Urothelium cell line (cell line): ENCODE measurements at regions not wholly inside any gene's neighbourhood (a gene's known extent, or its start where the extent isn't known, plus 50 kb on each side); places are given as distances from the start of the nearest gene placed in this dataset.
"Not testable (repeated sequence)": the region's sequence is repeated elsewhere in the genome, so short reads cannot be mapped to it uniquely, and the experiment has no call there.

Source experiments
- DNase-seq: peaks from one replicate; pipeline ENCODE4 v3.0.0; 2011; ENCODE audit warnings: low spot score, mixed read lengths
- FAIRE-seq: peaks from 2 replicates; lab custom pipeline; 2011; peaks lifted over from hg19 to GRCh38; lab: Jason Lieb, UNC

DNA sequence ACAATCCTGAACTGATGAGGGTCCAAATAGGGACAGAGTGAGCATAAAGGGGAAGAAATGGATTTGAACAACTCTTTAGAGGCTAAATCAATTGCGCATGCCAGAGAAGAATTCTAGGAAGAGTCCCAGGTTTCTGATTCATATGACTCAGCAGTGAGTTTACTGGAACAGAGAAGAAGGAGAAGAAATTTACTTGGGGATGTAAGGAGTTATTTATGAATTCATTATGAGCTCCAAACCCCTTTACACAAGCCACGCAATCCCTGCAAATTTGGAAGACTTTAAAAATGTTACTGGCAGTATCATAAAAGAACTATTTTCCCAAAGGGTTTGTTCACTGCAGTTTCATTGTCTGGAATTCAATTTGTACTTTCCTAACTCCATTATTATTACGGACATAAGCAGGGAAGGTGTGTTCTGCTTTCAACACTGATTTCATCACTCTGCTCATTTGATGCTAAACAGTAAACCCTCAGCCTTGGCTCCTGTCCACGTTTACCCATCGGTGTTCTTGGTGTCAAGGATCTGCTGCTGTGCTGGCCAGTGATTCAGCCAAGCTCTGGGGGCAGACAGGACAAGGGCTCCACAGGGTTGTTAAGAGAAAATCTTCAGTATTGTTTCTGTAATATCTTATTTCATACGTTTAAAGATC lies 273.7 kb downstream of the HNRNPD start:
- DNase-seq (no peak), FAIRE-seq (no peak)

- DNase-seq (no peak), FAIRE-seq (no peak)
Observed at GRCh38 chr4:82097504-82097903, 276.3 kb downstream of the HNRNPD start.

DNA sequence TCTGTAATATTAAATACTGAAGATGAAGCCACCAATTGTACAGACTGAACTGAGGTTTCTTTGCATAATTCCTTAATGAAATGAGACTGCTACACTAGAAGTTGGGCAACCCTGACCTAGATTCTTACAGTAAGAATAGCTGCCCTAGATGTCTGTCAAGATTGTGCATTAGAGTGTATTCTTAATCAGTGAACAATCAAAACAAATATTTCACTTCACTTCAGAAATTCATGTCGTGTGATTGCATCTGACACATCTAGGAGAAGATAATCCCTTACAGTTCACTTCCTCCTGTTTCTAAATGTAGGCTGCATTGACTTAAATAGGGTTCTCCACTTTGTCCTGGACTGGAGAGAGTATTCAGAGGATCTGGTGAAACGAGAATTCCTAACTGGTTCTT lies 283.1 kb downstream of the HNRNPD start:
- DNase-seq = no peak
- no peak for FAIRE-seq

DNA sequence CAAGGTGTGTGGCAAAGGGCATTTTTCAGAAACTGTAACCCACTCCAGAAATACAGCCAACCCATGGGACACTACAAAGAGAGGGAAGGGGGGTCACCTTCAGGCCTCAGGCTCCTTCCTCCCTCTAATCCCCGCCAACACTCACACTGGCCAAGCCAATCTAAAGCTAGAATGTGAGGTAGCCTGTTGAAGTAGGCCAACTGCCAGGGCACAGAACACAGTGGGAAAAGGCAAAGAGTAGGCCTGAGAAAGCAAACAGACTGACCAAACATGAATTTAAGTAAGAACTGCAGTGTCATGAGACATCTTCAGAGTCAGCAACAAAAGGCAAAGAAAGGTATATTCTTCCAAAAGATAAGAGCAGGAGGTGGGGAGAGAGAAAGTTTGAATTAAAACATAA lies 289.0 kb downstream of the HNRNPD start:
- FAIRE-seq (no peak), DNase-seq (no peak)

DNA sequence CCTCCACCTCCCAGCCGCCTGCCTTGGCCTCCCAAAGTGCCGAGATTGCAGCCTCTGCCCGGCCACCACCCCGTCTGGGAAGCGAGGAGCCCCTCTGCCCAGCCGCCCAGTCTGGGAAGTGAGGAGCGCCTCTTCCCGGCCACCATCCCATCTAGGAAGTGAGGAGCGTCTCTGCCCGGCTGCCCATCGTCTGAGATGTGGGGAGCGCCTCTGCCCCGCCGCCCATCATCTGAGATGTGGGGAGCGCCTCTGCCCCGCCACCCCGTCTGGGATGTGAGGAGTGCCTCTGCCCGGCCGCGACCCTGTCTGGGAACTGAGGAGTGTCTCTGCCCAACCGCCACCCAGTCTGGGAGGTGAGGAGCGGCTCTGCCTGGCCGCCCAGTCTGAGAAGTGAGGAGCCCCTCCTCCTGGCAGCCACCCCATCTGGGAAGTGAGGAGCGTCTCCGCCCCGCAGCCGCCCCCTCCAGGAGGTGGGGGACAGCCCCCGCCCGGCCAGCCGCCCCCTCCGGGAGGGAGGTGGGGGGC lies 296.3 kb downstream of the HNRNPD start:
- DNase-seq, FAIRE-seq: not testable (repeated sequence)

DNA sequence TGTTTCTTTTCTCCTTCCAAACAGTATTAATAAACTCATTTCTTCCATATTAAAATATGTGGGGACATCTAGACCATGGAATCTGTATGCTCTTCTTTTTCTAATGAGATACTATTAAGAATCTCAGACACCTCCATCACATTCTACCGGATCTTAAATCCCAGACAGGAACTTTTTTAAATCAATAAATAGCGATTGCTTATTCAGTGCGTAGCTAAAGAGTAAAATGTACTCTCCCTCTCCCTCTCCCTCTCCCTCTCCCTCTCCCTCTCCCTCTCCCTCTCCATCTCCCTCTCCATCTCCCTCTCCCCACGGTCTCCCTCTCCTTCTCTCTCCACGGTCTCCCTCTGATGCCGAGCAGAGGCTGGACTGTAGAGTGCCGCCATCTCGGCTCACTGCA lies 297.0 kb downstream of the HNRNPD start:
- DNase-seq = no peak
- FAIRE-seq = no peak

DNA sequence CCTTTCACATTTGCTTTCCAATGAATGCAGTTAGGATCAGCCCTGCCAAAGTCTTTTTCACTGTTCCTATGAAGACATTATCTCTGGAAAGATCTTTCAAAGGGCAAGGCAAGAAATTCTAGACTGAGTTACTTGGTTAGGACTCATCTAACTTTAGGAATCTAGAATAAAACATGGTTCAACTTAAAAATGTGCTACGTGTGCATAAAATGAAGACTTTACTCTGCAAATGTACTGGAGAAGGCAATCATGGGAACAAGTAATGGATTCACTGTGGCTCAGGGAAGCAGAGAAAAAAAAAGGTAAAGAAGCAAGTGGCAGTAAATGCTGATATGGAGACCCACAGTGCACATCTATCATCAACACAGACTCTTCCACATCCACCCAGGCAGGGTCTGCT lies 297.4 kb downstream of the HNRNPD start:
- FAIRE-seq (no peak), DNase-seq (no peak)

- no peak for FAIRE-seq
Observed at GRCh38 chr4:82071951-82072350, 301.8 kb downstream of the HNRNPD start.

DNA sequence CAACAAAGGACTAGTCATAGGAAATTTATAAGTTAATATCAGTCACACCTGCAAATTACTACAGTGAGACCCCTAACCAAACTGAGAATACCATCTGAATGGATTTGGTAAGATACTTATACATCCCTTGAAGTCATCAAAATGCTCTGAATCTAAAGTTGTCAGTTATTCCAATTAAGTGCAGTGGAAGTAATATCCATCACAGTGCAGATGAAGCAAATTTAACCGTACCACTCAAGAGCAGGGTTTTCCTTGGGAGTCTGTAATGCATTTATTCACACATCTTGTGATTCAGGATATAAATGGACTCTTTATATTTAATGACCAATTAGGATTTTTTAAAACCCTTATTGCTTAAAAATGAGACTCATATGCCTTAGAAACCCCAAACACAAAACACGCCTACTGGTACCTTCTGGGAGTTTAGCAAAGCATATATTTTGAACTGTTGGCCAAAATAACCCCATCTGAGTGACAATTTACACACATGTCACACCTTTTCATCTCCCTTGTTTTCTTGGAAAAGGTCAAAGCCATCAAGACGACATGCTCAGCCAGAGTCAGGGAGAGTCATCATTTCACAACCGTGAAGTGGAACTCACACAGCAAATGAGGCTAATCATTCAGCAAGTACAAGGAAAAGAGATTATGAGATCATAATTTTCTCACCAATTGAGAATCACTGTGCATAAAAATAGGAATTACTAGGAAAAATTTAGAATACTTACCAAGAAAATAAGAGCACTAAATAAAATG lies 303.7 kb downstream of the HNRNPD start:
- DNase-seq (no peak), FAIRE-seq (no peak)

More at GRCh38 chr4:82071951-82072350, 301.8 kb downstream of the HNRNPD start:
- no peak for DNase-seq

DNA sequence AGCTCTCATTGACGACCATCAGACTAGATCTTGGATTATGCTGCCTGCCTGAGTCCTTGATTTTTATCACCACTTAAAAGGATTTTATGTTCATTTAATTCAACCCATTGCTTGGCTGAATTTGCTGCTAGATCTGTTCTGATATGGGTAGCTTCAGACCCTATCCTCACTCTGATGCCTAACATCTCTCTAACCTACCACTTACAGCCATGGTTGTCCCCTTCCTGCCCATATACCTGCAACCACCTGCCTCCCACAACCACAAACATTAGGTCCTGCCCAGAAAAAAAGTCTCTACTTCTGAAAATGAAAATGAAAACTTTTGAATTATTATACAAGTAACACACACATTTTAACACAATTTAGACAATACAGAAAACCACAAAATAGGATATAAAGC lies 310.8 kb downstream of the HNRNPD start:
- no peak for FAIRE-seq
- DNase-seq = no peak

- DNase-seq (no peak), FAIRE-seq (no peak)
Observed at GRCh38 chr4:82057990-82058544, 315.7 kb downstream of the HNRNPD start.

- no peak for DNase-seq
- FAIRE-seq = no peak
Observed at GRCh38 chr4:82055156-82055555, 318.6 kb downstream of the HNRNPD start.

DNA sequence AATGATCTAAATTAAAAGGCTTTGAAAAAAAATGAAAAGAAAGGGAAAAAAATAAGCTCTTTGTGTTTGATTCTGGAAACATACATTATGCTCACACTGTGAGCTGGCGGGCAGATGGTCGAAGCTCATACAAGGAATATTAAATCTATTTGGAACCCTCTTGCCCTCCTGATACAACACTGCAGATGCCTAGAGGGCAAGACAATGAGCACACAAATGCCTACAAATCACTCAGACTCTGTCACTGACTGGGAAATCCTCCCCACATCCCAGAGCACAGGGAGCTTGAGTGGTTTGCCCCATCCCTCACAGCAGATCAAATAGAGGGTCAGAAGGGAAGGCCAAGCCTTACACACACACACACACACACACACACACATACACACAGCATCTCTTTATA lies 320.4 kb downstream of the HNRNPD start:
- DNase-seq (no peak), FAIRE-seq (no peak)

DNA sequence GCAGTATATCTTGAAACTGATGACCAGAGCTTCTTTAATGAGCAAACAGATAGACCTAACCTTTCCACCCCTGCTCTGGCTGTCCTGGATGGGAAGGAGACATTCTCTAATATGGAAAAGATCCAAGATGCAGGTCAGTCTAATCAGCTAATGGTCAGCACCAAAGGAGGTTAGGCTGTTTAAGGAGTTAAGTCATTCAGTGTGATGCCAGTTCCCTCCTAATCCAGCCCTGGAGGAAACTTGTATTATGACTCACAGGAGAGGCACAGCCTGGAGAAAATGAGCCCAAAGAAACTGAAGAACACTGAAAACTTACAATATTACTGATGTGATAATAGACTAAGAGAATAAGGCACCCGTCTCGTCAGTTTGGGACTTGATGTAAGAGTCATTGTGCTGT lies 323.0 kb downstream of the HNRNPD start:
- DNase-seq (no peak), FAIRE-seq (no peak)

DNA sequence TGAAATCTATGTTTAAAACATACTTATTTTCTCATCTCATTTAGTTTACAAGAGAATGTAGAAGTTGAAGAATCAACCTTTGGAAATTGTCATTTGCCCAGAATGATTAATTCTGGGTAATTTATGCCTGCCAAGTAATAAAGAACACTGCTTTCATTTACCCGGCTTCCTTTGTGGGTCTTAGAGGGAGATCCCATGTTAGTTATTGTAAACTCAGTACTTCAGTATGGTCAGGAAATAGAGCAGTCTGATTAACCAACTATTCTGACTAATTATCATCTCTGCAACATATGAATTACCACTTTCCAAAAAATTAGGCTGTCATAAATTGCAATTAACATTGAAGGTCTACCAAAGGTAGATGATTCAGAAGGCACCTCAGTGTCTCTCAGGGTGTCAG lies 324.5 kb downstream of the HNRNPD start:
- no peak for DNase-seq
- FAIRE-seq = no peak

DNA sequence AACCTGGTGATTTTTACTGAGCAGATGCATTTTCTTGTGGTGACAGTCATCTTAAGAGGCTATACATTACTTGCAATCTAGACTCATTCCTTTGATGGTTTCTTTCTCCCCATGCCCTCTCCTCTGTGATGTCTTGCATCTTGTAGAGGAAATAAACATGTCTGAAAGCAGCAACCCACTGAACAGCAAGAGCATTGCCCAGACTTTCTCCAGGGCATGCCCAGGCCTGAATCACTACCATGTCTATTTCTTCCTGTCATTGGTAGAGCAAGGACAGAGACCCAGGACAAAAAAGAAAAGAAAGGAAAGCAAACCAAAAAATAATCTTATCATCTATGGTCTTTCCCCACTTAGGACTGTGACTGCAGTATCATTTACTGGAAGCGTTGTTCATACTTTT lies 326.1 kb downstream of the HNRNPD start:
- no peak for DNase-seq
- FAIRE-seq = no peak

DNA sequence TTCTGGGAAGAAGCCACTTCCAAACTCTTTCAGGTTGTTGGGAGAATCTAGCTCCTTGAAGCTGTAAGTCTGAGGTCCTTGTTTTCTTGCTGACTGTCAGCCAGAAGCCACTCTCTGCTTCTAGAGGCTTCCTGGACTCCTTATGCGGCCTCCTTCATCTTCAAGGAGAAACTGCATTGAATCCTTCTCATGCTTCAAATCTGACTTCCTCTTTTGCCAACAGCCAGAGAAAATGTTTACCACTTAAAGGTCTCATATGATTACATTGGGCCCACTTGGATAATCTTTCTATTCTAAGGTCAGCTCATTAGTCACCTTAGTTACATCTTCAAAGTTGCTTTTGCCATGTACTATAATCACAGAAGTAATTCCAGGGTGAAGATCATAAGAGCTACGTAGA lies 327.0 kb downstream of the HNRNPD start:
- FAIRE-seq (no peak), DNase-seq (no peak)

GRCh38 chr4:82045267-82045666 lies 328.5 kb downstream of the HNRNPD start:
- DNase-seq (no peak), FAIRE-seq (no peak)

- peak; percentile 81 for DNase-seq
- FAIRE-seq = no peak
Observed at GRCh38 chr4:82044141-82044993, 329.4 kb downstream of the HNRNPD start.

GRCh38 chr4:82043809-82044137 lies 330.0 kb downstream of the HNRNPD start:
- DNase-seq = no peak
- FAIRE-seq = no peak

- no peak for FAIRE-seq
- no peak for DNase-seq
Observed at GRCh38 chr4:82043081-82043808, 330.5 kb downstream of the HNRNPD start.
